Stimulated activated CD4-positive, alpha-beta T cell treated with anti-CD3 and anti-CD28 coated beads, Interleukin-1b, Interleukin-23, amount 100 ng/mL, for 24 hours (primary cell): ENCODE measurements at regions not wholly inside any gene's neighbourhood (a gene's known extent, or its start where the extent isn't known, plus 50 kb on each side); places are given as distances from the start of the nearest gene placed in this dataset.

Experiments
- DNase-seq, 4 experiments: peaks; one replicate each; pipeline ENCODE4 v3.0.0-alpha.2; 2020; ENCODE audit warnings: low read depth in 4 of 4, low spot score in 1 of 4

DNA sequence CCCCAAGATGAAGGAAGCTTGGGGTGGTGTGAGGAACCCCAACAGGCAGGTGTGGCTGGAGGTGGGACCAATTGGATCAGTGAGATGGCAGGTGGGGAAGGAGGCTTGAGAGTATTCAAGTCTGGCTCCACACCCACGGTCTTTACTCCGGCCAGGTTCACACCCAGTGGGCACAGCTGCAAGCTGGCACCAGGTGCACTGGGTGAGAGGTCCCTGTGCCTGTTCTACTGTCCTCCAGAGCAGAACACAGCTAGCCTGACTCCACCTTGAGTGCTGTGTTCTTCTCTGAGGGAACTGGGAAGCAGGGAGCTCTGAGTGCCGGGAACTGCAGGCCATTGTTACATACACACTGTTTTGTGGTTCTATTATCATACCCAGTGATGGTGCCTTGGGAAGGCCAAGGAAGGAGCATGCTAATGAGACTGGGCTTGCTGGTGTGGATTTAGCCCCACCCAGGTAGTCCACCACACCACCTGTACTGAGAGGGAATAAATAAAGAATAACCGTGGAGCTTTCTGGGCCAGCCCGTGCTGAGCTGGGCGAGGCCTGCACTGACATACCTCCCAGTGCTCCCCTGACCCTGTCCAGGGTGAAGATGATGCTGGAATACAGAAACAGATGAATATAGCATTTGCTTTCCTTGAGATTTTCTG lies 93.4 kb downstream of the ABHD5 start:
- no peak for DNase-seq

DNA sequence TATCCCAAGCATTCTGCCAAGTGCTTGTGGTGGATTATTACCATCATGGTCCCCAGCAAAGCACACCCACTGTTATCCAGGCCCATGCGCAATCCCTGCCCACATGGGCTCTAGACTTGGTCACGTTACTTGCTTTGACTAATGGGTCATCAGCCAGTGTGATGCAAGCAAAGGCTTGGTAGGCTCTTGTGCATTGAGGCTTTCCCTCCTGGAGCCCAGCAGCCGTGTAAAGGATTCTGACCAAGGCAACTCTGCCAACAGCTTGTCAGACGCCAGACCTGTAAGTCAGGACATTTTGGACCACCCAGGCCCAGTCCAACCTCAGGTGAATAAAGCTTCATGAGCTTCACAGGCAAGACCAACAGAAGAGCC lies 93.9 kb downstream of the ABHD5 start:
- DNase-seq = no peak

DNA sequence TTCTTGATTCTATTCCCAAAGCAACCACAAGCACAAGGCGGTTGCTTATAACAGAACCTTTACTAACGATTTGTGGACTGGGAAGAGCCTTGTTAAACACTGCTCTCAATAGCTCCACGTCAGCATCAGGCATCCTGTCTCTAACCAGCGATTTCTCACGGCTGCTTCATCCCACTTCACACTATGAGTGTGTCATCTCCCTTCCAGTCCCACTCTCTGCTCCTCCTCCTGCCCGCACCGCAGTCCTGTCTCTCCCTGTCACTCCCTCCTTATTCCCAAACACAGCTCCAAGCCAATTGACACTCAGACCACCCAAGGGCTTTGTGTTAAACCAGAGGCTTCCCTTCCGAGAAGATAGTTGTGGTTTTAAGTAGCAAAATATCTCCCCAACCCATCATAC lies 94.8 kb downstream of the ABHD5 start:
- no peak for DNase-seq

DNA sequence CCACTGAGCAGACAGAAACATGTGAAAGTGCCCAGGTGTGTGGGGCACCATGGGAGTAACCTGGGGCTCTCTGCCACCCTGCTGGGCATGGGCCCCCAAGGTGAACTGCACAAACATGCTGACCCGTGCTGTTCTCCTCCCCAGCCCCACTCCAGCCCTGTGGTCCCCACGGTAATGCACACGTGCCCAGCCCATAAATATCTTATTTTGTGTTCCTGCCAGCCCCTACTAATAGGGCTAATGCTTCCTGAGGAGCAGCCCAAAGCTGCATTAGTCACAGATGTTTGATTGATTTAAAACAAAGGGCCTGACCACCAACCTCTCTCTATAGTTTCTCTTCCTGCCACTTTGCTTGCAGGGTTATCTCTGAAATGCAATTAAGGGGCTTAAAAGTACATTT lies 95.4 kb downstream of the ABHD5 start:
- no peak for DNase-seq

DNA sequence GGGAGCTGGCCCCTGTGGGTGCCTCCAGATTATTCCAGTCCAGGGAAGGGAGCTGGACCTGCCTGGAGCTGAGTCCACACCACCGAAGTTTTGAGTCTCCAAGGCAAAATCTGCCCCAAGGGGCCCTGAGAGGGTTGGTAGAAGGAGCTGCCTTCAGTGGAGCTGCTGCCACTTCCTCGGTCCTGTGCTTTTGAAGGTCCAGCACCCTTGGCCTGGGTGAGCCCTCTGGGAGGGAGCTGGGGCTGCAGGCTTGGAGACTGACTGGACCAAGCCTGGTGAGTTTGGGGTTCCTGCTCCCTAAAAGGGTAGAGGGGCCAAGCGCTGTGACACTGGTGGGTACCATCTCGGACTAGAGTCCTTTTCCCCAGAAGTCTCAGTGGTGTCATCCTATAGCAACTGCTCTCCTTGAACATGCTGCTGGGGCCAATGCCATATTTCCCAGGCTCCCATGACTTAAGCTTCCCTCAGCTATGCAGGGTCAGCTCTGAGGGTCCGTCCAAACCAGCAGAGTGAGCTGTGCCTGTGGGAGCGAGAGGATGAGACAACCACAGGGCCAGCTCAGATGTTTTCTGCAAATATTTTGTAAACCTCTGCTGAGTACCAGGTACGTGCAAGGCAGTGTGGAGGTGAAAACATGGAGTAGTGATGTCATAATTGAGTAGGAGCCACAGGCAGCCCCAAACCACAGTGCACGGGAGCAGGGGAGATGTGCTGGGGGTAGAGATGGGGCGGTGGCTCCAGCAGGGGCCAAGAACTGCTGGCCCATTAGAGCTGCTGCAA lies 96.0 kb downstream of the ABHD5 start:
- DNase-seq = no peak

DNA sequence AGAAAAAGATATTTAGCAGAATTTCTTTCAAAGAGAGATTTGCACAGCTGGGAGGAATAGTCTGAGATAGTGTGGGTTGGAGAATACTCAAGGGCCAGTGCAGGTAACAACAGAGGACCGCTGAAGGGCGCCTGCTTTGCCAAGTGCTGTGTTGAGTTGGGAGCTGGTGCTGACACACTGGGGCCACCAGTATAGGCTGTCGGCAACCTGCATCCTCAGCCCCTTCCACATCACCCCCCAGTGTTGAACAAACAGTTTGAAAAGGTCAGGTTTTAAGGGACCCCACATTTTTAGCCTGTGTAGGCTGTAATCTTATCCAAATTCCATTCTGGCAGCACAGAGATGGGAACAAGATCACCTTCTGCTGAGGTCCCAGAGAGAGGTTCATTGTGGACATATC lies 96.6 kb downstream of the ABHD5 start:
- no peak for DNase-seq

DNA sequence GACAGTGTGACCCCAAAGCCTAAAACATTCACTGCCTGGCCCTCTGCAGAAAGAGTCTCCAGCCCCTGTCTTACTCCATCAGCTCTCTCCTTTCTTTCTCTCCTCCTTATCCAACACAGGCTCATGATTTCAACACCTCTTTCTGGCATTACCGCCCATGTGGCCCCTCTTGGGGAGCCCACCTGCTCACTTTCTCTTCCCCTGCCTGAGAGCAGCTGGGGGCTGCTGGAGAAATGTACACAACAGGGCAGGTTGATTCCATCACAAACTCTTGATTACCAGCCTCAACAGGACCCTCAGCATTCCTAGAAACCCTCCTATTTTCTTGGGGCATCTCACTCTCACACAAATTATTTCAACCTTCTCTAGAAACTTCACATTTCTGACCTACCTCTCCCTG lies 98.3 kb downstream of the ABHD5 start:
- DNase-seq = no peak

DNA sequence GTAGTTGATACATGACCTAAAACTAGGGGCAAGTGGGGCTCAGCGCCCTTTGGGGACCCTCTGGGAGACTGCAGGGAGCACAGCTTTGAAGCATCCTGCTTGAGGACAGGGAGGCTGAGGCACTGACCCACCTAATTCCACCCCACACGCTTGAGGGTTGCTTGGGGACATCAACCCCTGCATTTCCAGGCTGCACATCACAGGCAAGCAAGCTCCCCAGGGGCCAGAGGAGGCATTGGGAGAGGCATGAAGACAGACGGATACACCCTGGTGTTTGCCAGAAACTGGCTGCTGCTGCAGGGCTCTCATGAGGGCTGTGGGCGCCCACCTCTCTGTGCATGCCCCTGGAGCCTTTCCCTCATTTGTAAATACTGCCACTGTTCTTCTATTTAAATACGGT lies 99.3 kb downstream of the ABHD5 start:
- DNase-seq = no peak

DNA sequence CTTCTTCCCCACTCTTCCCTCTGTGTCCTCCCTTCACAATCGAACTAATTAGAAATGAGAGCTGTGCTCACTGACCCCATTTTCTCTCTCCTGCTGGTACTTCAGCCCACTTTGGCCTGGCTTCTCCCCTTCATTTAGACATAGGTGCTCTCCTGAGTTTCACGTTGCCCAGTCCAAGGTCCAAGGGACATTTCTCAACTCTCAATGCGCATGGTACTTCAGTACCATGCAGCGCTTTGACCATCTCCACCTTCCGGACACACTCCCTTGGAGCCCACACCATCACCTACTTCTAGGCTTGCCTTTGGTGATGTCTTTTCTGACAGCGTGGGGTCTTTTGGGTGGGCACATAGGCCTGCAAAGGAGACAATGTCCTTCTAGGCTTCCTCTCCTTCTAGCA lies 99.7 kb downstream of the ABHD5 start:
- no peak for DNase-seq

DNA sequence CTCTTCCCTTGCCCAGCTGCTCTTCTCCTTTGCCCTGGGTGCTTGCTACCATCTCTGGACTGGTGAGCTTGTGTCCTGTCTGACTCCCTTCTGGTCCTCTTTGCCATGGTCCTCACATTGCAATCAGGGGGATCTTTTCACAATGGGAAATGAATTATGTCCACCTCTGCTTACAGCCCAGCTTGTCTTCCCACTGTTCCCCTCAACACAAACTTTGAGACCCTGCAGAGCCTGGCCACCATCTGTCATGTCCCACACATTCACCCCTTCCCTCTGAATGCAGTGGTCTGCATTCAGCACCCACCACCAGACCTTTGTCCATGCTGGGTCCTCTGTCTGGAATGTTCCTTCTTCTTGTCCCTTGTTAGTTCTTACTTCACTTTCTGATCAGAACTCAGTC lies 100.5 kb downstream of the ABHD5 start:
- no peak for DNase-seq

DNA sequence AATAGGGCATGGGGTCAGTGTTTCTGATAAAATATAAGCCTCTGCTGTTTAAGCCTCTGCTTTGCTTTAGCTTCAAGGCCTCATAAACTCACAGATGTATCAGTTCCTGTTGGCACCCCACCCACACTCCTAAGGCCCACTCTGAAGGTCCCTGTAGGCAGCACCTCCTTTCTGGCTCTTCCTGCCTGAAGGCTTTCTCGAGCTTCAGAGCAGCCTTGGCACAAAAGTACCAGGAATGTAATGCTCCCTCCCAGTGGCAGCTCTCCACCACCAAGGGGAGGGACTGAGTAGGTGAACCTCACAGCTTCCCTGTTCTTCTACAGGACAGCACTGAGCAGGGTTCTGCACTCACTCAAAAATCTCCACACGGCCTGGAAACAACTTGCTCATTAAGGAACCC lies 102.2 kb downstream of the ABHD5 start:
- DNase-seq = no peak

DNA sequence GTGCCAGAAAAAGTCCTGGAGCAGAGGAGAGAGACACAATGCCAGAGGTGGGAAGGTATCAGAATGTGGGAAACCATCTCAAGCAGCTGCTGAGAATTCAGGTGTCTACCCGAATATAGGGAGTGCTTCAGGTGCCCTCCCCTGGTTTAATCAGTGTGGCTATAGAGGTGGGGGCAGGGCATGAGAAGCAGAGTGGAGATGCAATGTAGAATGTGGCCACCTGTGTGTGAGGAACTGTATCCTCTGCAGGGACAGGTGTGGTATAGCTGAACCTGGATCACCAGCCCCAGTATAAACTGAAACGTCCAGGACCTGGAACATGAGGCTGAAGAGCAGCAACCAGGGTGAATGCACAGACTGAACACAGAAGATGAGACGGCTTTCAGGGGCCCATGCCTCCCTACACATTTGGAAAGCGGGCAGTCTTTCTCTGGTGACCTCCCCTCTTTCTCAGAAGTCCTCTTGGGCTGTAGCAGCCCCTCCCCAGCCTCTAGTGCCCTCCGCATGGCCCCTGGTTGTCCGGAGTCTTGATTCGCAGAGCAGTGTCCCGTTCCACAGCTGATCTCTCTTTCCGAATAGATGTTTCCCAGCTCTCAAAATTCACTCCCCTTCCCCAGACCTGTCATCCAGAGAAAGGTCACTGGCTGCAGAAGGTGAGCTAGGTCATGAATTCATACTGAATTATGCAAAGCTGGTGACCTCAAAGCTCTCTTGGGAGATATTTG lies 103.1 kb downstream of the ABHD5 start:
- DNase-seq = no peak

DNA sequence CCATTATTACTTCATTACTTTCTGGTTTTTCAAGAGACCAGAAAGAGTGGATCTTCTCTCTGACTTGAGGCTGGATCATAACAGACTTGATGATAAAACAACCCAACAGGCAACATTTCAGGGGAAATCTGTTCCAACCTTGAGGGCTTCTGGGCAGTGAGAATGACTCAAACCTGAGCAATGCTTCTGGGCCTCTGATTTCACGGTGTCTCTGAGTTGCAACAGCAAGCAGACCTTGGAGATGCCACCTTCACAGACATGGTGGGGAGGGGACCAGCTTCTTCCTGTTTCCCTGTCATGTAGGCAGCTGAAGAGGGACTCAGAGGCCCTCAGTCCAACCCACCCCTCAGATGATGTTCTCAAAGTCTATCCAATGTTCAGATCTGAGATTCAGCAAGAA lies 104.0 kb downstream of the ABHD5 start:
- DNase-seq = no peak

DNA sequence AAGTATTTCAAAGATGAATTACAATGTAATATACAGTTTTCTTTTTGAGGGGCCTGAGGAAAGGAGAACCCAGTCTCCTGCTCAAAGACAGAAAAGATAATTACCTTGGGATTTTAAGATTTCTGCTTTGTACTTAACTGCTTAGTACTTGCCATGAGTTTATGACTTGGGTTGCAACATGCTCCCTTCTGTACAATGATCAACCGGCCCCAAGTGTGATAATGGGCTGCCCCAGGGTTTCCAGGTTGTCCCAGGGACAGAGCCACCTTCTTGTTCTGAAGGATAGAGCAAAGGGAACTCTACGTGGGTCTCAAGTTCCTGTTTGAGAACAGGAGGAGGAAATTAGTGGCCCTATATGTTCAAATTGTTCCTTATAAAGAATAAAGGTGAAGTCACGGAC lies 104.8 kb downstream of the ABHD5 start:
- no peak for DNase-seq

DNA sequence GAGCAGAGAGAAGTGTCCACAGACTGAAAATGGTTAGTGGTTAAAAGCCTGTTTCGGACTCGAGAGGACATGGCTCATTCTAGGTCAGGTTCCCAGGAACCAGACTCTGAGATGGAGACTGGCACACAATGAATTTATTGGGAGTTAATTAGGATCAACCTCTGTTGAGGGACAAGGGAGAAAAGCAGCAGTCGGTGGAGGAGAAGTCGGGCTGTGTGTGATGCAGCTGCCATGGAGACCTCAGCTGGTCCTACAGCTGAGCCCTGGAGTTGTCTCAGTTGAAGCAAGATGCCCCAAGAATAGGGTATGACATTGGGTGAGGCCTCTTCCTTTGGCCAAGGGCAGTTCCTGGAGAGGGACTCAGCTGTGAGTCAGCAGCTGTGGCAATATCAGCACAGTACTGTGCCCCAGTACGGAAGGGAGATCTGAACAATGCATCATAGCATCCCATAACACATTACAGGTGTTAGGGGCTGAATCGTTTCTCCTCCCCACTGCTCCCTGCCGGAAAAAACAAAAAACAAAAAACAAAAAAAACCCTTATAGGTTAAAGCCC lies 105.4 kb downstream of the ABHD5 start:
- no peak for DNase-seq

DNA sequence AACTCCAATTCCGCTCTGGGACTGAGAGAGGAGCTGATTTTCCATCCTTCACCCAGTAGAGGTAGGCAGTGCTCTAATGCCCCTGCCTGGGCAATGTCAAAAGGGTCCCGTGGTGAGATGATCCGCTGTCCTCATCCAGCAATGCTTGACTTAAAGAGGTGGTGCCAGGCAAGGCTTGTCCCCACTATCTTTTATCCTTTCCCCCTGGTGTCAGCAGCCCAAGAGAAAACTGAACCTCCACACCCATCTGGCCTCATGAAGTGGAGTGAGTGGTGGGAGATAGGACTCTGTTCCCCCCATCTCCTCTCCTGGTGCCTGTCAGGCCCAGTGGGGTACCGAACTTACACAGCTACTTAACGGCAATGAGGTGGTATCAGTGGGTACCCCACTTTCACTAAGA lies 107.1 kb downstream of the ABHD5 start:
- DNase-seq = no peak

DNA sequence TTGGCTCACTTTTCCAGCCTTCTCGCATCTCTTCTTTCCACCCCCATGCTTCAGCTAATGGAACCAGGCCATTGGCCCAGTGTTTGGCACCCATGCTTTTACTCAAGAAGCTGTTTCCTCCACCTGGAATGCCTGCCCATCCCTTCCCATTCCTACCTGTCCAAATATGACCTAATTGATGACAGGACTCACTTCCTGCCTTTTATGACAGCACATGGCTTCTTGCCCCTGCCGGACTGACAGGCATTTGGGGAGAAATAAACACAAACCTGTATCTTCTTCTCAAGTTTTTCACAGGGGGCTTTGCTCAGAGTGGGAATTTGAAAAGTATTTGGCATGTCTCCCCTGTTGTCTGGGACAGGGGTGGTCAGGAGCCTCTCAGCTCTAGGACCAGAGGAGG lies 120.1 kb downstream of the ABHD5 start:
- no peak for DNase-seq

DNA sequence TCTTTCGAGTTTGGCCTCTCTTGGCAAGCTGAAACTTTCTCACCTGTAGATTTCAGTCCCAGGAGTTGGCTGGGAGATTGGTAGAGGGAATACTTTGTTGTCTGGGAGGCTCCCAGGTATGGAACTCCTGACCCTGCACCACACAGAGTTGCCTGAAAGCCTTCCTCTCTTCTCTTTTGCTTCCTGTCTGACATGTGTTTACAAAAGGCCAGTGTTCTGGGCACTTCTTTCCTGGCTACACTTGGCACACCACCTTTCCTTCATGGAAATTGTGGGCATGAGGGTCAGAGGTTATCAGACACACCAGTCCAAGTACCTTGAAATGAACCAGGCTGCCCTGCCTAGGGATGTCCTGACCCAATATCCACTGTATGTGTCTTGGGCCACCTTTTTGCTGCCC lies 123.7 kb downstream of the ABHD5 start:
- DNase-seq = no peak

DNA sequence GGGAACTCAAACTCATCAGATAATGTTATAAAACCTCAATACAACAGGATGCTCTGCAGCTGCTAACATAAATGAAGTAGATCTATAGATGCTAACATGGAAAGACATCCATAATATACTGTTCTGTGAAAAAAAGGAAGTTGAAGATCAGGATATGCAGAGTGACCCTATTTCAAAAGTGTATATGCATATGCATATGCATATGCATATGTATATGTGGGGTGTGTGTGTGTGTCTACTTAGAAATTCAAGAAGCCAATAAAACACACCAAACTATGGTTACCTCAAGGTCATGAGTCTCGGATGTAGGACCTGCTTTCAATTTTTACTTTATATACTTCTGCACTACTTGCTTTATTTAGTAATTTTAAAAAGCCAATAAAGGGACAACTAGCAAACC lies 125.6 kb downstream of the ABHD5 start:
- no peak for DNase-seq

DNA sequence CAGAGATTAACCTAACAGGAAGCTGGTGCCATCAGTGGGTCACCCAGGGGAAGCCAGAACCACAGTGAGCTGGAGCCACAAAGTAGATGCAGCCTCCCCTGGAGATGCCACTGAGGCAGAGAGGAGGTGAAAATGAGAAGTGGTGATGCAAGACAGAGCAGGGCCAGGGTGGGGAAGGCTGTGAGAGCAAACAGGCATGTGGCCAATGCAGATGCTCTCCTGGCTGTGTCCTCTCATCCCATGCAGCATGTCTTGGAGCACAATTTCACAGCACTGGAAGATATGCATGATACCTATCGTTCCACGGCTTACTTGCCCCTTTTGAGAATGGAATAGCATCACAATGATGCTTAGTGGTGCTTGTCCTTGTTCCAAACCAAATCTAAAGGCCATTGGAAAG lies 126.3 kb downstream of the ABHD5 start:
- no peak for DNase-seq

DNA sequence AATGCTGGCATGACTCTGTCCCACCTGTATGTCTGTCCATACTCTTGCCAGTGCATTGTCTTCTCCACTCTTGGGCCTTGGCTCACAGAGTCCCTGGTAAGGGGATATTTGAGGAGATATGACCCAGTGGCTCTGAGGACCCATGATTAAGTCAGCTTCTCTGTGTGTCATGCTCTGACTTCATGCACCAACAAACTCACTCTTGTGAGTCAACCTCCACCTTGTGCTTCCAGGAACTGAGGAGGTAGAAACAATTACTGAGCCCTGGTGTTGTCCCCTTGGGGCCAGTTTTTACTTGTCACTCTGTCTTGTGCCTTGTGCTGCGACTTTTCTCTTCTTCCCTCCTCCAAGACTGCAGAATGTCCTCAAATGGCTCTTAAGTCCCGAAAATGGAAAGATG lies 127.1 kb downstream of the ABHD5 start:
- DNase-seq = no peak

DNA sequence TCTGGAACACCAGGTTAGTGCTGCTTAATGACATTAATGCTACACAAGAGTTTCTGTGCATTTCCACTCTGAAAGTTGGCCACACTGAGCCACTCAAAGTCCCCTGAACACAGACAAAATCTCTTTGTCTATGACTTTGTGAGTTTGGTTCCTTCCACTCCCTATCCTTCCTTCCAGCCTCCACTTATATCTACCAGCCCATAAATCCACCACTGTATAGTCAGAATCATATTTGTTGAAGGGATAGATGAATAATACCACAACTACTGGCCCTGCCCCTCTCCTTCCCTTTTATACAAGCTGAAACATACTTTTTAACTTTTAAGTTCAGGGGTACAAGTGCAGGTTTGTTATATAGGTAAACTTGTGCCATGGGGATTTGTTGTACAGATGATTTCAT lies 127.5 kb downstream of the ABHD5 start:
- no peak for DNase-seq
